WERI-Rb-1 (cell line): ENCODE measurements at regions not wholly inside any gene's neighbourhood (a gene's known extent, or its start where the extent isn't known, plus 50 kb on each side); places are given as distances from the start of the nearest gene placed in this dataset.
A peak's percentile ranks its signal among the peaks of the same experiment; 100 is the strongest.
"Not testable (repeated sequence)": the region's sequence is repeated elsewhere in the genome, so short reads cannot be mapped to it uniquely, and the experiment has no call there.

Source experiments
- DNase-seq: peaks from one replicate; pipeline ENCODE4 v3.0.0-alpha.2; 2020
- H3K27ac ChIP-seq: fragments of 250-450 bp; sonication (Bioruptor Pico); 2 replicates; pipeline ENCODE4 v1.5.1; 2020; ENCODE audit warnings: mild to moderate bottlenecking, moderate library complexity
- H3K27me3 ChIP-seq: fragments of 250-450 bp; sonication (Bioruptor Pico); 2 replicates; pipeline ENCODE4 v1.5.1; 2021; ENCODE audit warnings: mild to moderate bottlenecking, low read depth, moderate library complexity; ENCODE audit not compliant: insufficient read depth, severe bottlenecking
- H3K36me3 ChIP-seq: fragments of 250-450 bp; sonication (Bioruptor Pico); 2 replicates; pipeline ENCODE4 v1.5.1; 2020; ENCODE audit warnings: mild to moderate bottlenecking, moderate library complexity
- H3K4me3 ChIP-seq: 2 replicates; pipeline ENCODE4 v1.5.1; 2011; ENCODE audit warnings: low read depth, mild to moderate bottlenecking, control low read depth, low read length
- H3K9me3 ChIP-seq: fragments of 250-450 bp; sonication (Bioruptor Pico); 2 replicates; pipeline ENCODE4 v1.5.1; 2021; ENCODE audit warnings: mild to moderate bottlenecking, moderate library complexity; ENCODE audit not compliant: severe bottlenecking
- CTCF ChIP-seq: IDR thresholded peaks from 2 replicates; pipeline ENCODE4 v1.5.1; 2011; ENCODE audit warnings: low read depth, mild to moderate bottlenecking, control low read depth, inconsistent platforms, low read length

GRCh38 chr16:85242140-85242539, 129.9 kb upstream of the CIBAR2 start:
- Histone ChIP-seq H3K27ac (no peak overlapping the region), H3K4me3 (no peak overlapping the region), H3K9me3 (no peaks in the 10 kb centered on the region), H3K27me3 (no peaks in the 10 kb centered on the region), H3K36me3 (no peaks in the 10 kb centered on the region)
- no peak for DNase-seq
- TF ChIP-seq CTCF, result no peak

GRCh38 chr16:85243308-85243707, 131.0 kb upstream of the CIBAR2 start:
- Histone ChIP-seq H3K4me3 (no peak overlapping the region), H3K27me3 (no peaks in the 10 kb centered on the region), H3K27ac (no peak overlapping the region), H3K9me3 (no peaks in the 10 kb centered on the region), H3K36me3 (no peaks in the 10 kb centered on the region)
- DNase-seq, result no peak
- TF ChIP-seq CTCF, result no peak

- DNase-seq, H3K27ac ChIP-seq, H3K4me3 ChIP-seq, H3K9me3 ChIP-seq, H3K27me3 ChIP-seq, H3K36me3 ChIP-seq: not testable (repeated sequence)
Measured at GRCh38 chr16:85244452-85244851, 132.2 kb upstream of the CIBAR2 start.

GRCh38 chr16:85245307-85246172, 133.3 kb upstream of the CIBAR2 start:
- H3K36me3 ChIP-seq, result no peaks in the 10 kb centered on the region
- peak overlapping the region; percentile 42; the same call in 1 of the 2 replicates for H3K27ac ChIP-seq
- no peak overlapping the region for H3K4me3 ChIP-seq
- DNase-seq, result peak; percentile 44
- peak; percentile 80 for TF ChIP-seq CTCF
- H3K27me3 ChIP-seq, result no peaks in the 10 kb centered on the region
- H3K9me3 ChIP-seq, result no peaks in the 10 kb centered on the region

- no peak for TF ChIP-seq CTCF
- H3K4me3 ChIP-seq, result no peak overlapping the region
- H3K27ac ChIP-seq, result peak overlapping the region; percentile 70
- no peaks in the 10 kb centered on the region for H3K9me3 ChIP-seq
- no peaks in the 10 kb centered on the region for H3K36me3 ChIP-seq
- DNase-seq, result peak; percentile 71
- H3K27me3 ChIP-seq, result no peaks in the 10 kb centered on the region
Measured at GRCh38 chr16:85246473-85246872, 134.2 kb upstream of the CIBAR2 start.

- no peaks in the 10 kb centered on the region for H3K27me3 ChIP-seq
- H3K27ac ChIP-seq, result peak overlapping the region; percentile 70
- no peak for DNase-seq
- TF ChIP-seq CTCF, result no peak
- no peak overlapping the region for H3K4me3 ChIP-seq
- no peaks in the 10 kb centered on the region for H3K36me3 ChIP-seq
- no peaks in the 10 kb centered on the region for H3K9me3 ChIP-seq
Measured at GRCh38 chr16:85246973-85247372, 134.7 kb upstream of the CIBAR2 start.
